Fibroblast of skin of abdomen (primary cell): ENCODE measurements at regions not wholly inside any gene's neighbourhood (a gene's known extent, or its start where the extent isn't known, plus 50 kb on each side); places are given as distances from the start of the nearest gene placed in this dataset.
"Not testable (repeated sequence)": the region's sequence is repeated elsewhere in the genome, so short reads cannot be mapped to it uniquely, and the experiment has no call there.

ENCODE experiments used
- DNase-seq: peaks from one replicate; pipeline ENCODE4 v3.0.0-alpha.2; 2013

GRCh38 chr3:835096-835495 is 257.7 kb upstream of the CNTN6 start:
- no peak for DNase-seq

GRCh38 chr3:839981-840380 is 252.8 kb upstream of the CNTN6 start:
- DNase-seq, result no peak

- no peak for DNase-seq
These were observed 241.6 kb upstream of the CNTN6 start for GRCh38 chr3:851098-851790.

DNA sequence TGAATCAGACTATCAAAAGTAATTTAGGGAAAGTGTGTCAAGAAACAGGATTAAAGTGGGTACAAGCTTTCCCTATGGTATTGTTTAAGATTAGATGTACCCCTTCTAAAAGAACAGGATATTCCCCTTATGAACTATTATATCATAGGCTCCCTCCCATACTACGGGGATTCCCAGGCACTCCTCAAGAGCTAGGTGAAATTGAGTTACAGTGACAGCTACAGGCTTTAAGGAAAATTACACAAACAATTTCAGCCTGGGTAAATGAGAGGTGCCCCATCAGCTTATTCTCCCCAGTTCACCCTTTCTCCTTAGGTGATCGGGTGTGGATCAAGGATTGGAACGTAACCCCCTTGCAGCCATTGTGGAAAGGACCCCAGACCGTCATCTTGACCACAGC is 240.8 kb upstream of the CNTN6 start:
- no peak for DNase-seq

- DNase-seq, result no peak
These were observed 239.3 kb upstream of the CNTN6 start for GRCh38 chr3:853489-853888.

- DNase-seq, result no peak
These were observed 233.7 kb upstream of the CNTN6 start for GRCh38 chr3:859135-859534.

GRCh38 chr3:861721-862120 is 231.1 kb upstream of the CNTN6 start:
- DNase-seq, result no peak

- DNase-seq, result no peak
These were observed 223.6 kb upstream of the CNTN6 start for GRCh38 chr3:869269-869668.

GRCh38 chr3:869734-870133 is 223.1 kb upstream of the CNTN6 start:
- DNase-seq, result no peak

DNA sequence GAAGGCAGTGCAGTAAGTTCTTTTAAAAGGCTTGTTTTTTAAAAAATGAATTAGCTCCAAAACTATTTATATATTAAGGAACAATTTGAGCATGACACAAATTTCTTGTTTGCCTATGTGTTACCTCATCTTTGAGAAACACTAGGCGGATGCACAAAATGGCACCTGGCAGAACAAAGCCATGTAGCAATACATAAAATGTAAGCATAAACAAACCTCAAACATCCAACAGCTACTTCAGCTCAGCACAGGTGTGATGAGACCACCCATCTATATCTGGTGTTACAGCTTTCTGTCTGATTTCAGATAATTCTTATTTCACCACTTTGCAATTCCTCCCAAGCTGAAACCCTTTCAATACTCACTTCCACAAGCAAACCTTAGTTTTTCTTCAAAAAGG is 221.2 kb upstream of the CNTN6 start:
- DNase-seq, result no peak

DNA sequence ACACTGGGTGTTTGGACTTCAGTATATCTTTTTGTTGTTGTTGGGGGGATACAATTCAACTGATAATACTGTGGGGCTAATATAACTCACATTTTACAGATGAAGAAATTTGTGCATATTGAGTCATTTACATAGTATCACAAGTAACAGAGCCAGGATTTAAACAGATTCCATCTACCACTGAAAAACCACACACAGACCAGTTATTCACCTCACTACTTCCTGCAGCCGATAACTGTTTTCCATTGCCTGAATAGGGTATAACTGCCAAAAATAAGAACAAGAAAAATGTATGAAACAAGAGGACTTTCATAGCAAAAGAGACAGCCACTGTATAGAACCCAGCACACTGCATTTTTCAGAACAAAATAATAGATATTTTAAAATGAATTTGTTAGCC is 215.8 kb upstream of the CNTN6 start:
- DNase-seq, result peak; percentile 16

- no peak for DNase-seq
These were observed 214.1 kb upstream of the CNTN6 start for GRCh38 chr3:878746-879145.

DNA sequence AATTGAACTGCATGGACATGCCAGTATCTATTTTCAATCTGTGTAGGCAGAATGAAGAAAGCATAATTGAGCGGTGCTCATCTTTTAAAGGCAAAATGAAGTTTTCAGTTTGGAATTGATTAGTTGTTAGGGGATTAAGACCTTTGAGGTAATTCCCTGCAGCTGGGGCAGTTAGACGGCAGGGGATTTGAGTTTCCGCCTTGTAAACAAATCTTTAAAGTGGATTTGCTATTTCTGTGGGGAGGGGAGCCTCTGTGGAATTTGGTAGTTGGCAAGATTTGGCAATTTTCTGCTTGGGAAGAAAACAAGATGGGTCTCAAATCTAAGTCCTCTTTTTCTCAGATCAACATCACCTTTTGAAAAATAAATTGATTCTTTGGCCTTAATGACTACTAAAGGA is 212.5 kb upstream of the CNTN6 start:
- no peak for DNase-seq

GRCh38 chr3:882533-882932 is 210.3 kb upstream of the CNTN6 start:
- peak; percentile 10 for DNase-seq

DNA sequence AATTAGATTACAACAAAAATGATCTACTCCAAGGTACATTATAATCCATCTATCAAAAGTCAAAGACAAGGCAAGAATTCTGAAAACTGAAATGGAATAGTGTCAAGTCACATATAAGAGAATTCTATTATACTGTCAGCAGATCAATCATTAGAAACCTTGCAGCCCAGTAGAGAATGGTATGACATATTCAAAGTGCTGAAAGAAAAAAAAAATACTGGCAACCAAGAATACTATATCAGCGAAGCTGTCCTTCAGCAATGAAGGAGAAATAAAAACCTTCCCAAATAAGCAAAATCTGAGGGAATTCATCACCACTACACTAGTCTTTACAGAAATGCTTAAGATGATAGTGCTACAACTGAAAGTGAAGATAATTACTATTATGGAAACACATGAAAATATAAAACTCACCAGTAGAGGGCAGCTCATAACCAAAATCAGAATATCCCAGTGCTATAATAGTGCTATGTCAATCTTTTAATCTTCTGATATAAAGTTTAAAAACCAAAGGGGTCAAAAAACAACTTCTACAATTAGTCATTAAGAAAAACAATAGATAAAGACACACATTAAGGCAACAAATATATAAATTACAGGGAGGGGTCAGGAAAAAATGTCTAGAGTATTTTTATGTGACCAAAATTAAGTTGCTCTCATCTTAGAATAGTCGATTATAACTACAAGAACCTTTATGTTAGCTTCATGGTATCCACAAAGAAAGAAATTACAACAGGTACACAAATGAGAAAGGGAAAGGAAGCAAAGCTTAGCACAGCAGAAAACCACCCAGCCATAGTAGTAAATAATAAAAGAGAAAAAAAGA is 190.7 kb upstream of the CNTN6 start:
- DNase-seq, result peak; percentile 5

DNA sequence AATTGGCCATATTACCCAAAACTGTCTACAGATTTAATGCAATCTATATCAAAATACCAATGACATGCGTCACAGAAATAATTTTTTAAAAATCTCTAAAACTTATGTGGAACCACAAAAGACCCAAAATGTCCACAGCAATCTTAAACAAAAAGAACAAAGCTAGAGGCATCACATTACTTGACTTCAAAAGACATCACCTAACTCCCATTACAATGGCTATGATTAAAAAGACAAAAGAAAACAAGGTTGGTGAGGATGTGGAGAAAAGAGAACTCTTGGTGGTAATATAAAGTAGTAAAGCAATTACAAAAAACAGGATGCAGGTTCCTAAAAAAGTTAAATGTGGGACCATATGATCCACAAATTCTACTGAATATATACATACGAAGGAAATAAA is 187.6 kb upstream of the CNTN6 start:
- no peak for DNase-seq

GRCh38 chr3:906739-907138 is 186.1 kb upstream of the CNTN6 start:
- no peak for DNase-seq

DNA sequence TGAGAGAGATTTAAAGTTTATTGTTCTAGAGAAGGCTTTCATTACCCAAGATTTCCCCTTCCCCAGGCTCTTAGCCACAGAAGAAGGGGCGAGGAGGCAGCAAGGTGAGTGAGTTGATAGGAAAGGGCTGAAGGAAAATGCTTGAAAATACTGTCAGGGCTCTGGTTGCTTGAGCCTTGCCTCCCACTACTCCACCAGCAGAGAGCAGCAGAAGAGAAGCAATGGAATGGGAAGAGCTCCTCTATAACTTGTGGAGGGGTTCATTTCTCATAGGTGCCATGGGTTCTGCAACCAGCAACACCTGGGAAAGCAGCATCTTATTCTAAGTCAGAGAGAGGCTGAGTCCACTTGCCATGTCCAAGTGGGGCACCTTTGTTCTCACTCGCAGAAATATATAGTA is 184.0 kb upstream of the CNTN6 start:
- peak; percentile 13 for DNase-seq

- DNase-seq, result not testable (repeated sequence)
These were observed 180.1 kb upstream of the CNTN6 start for GRCh38 chr3:912717-913116.

- no peak for DNase-seq
These were observed 169.5 kb upstream of the CNTN6 start for GRCh38 chr3:923161-923910.

GRCh38 chr3:930866-931265 is 162.0 kb upstream of the CNTN6 start:
- no peak for DNase-seq

DNA sequence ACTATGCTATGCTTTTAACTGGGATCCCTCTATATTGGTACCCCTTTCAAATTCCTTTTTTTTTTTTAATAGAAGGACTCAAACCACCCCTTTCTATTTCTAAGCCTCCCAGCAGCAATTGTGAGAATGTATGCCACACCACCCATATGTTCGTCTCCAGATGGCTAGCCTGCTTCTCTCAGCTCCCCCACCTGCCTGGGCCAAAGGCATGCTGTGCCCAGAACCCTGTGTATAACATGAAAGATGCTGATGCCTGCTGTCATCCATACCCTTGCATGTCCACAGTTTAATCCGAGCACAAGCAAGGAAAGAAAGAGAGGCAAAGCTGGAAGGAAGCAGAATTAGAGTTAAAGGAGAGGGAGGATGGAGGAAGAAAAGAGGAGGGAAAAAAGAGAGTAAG is 159.5 kb upstream of the CNTN6 start:
- DNase-seq, result no peak

DNA sequence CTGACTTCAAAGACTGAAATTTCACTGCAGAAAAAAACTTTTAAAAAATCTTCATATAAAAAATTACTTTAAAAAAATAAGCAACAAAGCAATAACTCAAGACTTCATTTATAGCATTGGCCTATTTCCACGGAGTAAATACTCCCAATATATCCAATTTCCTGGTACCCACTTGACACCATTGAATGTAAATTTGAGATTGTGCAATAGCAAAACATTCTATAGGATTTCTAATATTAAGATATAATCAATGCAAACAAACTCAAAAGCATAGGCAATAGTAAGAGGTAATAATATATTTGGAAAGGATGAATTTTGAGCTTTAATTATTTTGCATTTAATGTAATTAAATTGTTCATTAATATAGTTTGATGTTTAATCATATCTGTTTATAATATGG is 148.0 kb upstream of the CNTN6 start:
- DNase-seq, result no peak

- DNase-seq, result no peak
These were observed 147.1 kb upstream of the CNTN6 start for GRCh38 chr3:945738-946137.
